ENCODE measurements at regions not wholly inside any gene's neighbourhood (a gene's known extent, or its start where the extent isn't known, plus 50 kb on each side); places are given as distances from the start of the nearest gene placed in this dataset.

DNA sequence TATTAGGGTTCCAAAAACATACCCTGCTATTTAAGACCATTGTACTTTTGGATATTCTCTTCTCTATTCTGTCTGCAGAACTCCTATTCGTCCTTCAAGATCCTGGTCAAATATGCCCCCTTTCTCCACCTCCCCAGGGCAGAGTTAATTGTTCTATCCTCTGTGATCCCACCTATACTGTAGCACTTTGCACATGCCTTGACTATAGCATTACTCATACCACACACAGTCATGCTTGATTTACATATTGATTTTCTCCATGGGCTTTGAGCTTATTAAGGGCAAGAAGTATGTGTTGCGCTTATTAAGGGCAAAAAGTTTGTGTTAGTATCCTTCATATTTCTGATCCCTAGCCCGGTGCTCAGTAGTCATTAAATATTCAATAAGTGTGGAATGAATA lies 263.7 kb upstream of the CADM1 start:
- no peak for DNase-seq (ENCODE audit: low read depth in 2 of 2)

DNA sequence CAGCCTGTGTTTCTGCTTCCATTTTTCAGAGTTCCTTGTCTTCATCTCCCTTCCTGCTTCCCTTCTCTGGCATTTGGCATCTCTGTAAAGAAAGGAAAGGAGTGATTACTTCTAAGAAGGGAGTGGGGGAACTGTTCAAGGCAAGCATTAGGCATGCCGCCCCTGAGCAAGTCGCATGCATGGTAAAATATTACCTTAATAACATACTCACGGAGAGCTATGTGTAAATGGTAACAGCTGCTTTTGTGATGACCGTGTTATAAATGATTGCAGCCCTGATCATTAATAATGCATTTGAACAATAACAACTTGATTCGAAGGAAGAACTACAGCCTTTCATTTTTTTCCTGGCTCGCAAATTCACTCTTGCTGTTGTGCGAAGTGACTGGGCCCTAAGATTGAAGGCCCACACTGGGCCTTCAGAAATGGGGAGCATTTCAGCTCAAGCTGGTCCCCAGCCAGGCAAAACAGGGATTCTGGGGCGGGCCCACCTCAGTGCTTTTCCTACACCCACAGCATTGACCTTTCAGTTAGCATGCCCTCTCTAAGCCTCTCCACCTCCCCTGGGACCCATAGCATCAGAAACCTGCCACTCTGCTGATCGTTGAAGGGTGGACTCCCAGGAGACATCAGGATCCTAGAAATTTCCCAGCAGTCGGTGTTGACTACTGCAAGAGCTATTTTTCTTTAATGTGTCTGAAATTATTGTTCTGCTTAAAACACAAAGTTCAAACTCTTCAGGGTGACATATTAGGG lies 263.0 kb upstream of the CADM1 start:
- DNase-seq (ENCODE audit: low read depth in 2 of 2), result no peak

- DNase-seq (ENCODE audit: low read depth in 2 of 2), result no peak
These were observed 262.3 kb upstream of the CADM1 start for GRCh38 chr11:115766561-115766960.

- no peak for DNase-seq (ENCODE audit: low read depth in 2 of 2)
These were observed 261.6 kb upstream of the CADM1 start for GRCh38 chr11:115765803-115766239.

DNA sequence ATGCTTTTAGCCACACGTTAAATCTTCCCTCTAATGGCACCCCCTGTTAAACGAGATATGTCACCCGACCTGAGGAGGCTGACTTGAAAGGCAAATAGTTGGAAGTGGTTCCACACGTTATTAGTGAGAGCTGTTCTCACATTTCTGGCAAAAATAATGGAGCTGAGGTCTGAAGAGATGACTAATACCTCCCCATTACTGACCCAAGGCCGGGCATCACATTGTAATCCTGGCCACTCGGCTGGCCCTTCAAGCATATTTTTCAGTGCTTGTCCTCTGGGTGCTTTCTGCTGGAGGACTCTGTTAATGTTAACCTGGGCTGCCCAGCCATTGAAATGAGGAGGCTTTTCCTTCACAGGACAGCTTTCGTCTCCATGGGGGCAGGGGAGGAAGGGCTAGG lies 260.0 kb upstream of the CADM1 start:
- no peak for DNase-seq (ENCODE audit: low read depth in 2 of 2)

- no peak for DNase-seq (ENCODE audit: low read depth in 2 of 2)
These were observed 257.6 kb upstream of the CADM1 start for GRCh38 chr11:115761817-115762216.

GRCh38 chr11:115761348-115761747 lies 257.1 kb upstream of the CADM1 start:
- DNase-seq (ENCODE audit: low read depth in 2 of 2), result no peak

DNA sequence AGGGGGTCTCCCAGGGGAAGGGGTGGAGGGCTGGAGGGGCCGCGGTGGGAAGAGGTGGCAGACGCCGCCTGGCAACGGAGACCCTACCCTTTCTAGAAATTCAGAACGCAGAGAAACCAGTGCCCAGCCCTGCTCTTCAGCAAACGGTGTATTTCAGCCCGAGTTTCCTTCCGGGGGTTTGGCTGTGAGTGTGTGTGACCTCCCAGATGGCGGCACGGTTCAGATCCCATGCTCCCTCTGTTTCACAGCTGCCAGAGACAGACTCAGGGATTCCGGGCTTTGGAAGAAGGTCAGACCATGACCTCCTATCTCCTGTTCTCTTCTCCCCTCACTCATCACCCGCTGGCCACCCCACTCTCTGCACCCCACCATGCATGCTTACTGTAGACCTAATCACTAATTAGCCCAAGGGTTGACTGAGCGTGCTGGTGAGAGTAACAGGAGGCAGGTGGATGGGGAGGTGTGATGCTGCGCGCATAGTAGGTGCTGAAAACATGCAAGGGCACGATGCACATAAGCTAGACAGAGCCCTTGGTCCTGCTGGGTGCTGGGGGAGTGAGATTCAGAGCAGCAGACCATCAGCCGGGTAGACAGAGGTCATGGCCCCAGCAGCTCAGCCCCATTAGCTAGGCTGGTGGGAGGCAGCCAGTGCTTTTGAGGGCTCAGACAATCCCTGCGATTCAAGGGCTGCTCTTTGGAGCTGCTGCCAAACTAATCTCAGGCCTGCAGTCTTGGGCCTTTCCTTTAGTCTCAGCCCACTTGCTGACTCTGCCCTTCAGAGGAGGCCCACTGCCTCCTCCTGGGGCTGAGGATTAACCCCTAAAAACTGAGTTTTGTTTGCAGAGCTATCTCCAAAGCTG lies 256.5 kb upstream of the CADM1 start:
- DNase-seq (ENCODE audit: low read depth in 2 of 2), result no peak

GRCh38 chr11:115759622-115760460 lies 255.6 kb upstream of the CADM1 start:
- DNase-seq (ENCODE audit: low read depth in 2 of 2), result no peak

GRCh38 chr11:115758011-115758410 lies 253.8 kb upstream of the CADM1 start:
- DNase-seq (ENCODE audit: low read depth in 2 of 2), result no peak

DNA sequence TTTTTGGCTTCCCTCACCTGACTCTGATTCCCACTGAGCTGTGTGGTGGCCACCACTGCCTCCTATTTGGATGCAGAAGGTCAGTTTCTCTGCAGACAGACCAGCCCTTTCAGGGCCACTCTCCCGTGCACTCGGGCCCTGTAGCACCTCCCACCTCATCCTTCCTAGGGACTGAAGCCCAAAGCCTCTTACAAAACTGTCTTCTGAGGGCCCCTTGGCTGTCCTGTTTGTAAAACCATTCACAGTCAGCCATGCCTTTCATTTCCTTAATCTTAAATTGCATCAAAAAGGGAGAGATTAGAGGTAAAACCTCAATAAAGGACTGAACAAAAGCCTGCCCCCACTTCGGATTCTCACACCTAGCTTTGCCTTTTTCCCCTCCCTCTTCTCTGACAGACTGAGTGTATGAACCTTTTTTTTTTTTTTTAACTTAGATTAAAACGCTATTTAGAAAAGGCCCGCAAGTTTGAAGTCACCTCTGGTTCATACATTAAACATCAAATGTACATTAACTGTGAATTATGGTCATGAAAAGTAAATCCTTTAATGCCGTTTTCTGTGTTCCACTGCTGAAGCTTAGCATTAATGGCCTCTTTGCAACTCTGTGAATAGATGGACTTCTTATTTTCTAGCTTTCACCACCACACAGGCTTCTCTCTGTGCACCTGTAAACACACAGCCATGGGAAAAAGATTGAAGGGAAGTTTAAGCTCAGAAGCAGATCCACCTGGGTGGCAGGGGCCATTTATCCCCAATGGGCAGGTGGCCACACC lies 247.2 kb upstream of the CADM1 start:
- DNase-seq (ENCODE audit: low read depth in 2 of 2), result no peak

DNA sequence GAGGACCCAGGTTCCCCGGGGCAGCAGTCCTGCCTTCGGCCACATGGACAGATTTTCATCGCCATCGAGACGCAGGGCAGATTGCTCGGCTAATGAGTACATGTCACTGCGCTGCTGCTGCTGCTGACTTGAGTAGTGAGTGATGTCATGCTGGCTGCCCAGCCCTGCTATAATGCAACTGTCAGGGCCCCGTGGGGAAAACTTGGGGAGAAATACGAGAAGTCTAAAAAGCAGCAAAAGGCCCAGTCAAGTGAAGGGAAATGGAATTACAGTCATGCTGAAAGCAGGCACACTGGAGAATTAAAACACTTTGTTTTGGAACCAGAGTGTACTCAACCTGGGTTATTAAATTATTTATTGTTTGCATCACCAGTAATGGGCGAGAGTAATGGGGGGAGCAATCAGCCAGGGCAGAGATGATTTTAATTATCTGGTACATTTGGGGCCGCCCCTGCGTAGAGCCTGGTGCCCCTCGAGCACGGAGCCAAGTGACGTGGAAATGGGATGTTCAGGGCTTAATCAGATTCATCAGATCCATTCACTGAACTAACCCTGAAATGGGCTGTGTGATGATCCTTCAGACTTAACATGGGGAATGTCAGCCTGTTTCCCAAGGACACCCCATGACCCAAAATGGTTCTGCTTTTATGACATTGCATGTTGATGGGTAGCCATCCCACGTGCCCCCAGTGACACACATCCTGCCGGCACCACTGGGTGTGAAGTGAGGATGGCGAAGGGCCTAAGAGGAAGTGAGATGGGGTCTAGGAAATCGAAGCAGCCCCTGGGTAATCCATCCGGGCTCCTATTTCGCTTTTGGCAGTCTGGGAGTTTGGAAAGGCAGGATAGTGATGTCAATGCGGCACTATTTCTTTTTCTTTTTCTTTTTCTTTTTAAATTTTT lies 241.6 kb upstream of the CADM1 start:
- no peak for DNase-seq (ENCODE audit: low read depth in 2 of 2)

DNA sequence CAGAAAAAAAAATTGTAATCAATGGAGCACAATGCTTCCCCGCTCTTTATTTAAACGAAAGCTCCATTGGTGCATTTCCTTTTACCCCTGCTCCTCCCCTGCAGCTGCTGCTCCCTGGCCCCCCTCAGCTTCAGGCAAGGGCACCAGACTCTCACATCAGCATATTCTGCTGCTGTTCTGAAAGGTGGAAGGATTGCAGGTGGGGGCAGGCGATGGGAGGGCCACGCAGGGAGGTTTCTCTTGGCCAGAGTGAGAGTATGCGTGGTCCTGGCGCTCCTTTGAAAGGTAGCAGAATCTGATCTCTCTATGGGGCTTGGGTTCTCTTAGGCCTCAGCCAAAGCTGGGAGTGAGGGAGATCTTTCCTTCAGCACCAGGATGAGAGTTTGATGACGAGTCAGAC lies 240.9 kb upstream of the CADM1 start:
- DNase-seq (ENCODE audit: low read depth in 2 of 2), result no peak

GRCh38 chr11:115743719-115744118 lies 239.5 kb upstream of the CADM1 start:
- no peak for DNase-seq (ENCODE audit: low read depth in 2 of 2)

- DNase-seq (ENCODE audit: low read depth in 2 of 2), result no peak
These were observed 237.3 kb upstream of the CADM1 start for GRCh38 chr11:115741376-115742107.

GRCh38 chr11:115740324-115740723 lies 236.1 kb upstream of the CADM1 start:
- no peak for DNase-seq (ENCODE audit: low read depth in 2 of 2)

DNA sequence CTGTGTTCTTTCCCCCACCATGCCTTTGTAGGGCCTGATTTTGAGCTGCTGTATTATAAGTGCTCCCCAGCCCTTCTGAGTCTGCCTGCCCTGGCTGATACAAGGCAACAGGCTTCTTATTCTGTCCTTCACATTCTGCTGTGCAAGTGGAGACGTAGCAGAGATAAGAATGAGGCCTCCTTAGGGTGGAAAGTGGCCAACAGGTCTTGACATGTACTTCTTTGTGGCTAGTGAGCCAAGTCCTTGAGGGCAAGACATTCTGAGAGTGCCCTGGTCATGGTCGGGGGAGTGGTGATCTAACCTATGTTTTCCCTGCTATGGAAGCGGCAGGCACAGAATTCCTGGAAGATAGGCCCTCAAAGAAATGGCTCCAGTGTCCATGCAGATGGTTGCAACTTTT lies 235.7 kb upstream of the CADM1 start:
- no peak for DNase-seq (ENCODE audit: low read depth in 2 of 2)

DNA sequence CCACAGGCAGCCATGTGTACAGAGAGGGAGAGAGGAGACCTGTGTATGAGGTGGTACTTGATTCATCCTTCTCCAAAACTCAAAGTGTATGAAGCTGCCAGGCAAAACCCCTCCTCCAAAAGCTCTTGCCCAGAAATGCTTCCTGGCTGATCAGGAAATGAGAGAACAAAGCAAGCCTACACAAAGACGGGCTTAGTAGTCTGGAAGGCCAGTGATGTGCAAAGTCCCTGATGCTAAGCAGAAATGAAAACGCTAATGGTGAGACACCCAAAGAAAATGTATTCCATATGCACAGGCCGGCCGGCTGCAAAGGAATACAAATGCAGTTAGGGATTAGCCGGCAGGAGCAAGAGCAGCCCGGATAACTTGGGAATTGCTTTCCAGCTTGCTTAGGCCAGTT lies 234.9 kb upstream of the CADM1 start:
- no peak for DNase-seq (ENCODE audit: low read depth in 2 of 2)

DNA sequence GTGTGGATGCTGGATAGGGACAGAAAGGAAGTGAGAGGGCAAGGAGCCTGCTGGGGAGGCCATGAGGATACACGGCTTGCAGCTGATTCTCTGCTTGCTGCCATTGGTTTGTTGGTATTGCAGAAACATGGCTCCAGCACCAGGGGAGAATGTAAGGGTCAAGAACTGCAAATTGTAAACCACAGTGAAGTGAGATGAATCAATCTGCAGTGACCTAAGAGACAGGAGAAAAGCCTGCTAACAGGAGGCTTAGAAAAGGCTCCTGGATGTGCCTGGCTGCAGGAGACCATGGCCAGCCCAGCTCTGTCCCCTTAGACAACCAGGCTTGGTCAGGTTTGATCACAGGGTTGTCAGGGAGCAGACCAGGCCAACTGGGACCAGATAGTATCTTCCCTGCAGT lies 233.7 kb upstream of the CADM1 start:
- no peak for DNase-seq (ENCODE audit: low read depth in 2 of 2)

DNA sequence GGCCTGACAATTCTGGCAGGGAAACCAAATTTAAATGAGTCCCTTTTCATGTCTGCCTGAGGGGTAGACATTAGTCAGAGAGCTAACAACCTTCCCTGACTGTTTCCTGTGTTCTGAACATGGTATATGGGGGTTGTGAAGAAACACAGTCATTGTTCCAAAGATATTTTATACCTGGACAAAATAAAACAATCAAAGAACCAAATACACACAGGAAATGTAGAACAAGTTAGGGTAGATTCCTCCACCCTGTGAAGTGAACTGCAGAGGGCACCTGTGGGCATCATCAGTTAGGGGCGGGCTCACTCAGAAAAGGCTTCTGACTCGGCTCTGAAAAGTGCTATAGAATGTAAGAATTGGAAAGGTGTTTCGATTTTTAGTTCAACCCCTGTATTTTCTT lies 231.9 kb upstream of the CADM1 start:
- no peak for DNase-seq (ENCODE audit: low read depth in 2 of 2)
